ENCODE measurements at regions not wholly inside any gene's neighbourhood (a gene's known extent, or its start where the extent isn't known, plus 50 kb on each side); places are given as distances from the start of the nearest gene placed in this dataset.

- DNase-seq (ENCODE audit: low spot score): no peak
Measured at GRCh38 chr16:85162478-85163277, 50.4 kb upstream of the CIBAR2 start.

- no peak for DNase-seq (ENCODE audit: low spot score)
Measured at GRCh38 chr16:85163278-85164112, 51.2 kb upstream of the CIBAR2 start.

GRCh38 chr16:85164431-85164830, 52.2 kb upstream of the CIBAR2 start:
- no peak for DNase-seq (ENCODE audit: low spot score)

GRCh38 chr16:85164838-85165516, 52.7 kb upstream of the CIBAR2 start:
- no peak for DNase-seq (ENCODE audit: low spot score)

GRCh38 chr16:85165781-85166180, 53.5 kb upstream of the CIBAR2 start:
- DNase-seq (ENCODE audit: low spot score): no peak

GRCh38 chr16:85166281-85166680, 54.0 kb upstream of the CIBAR2 start:
- DNase-seq (ENCODE audit: low spot score): no peak

GRCh38 chr16:85166699-85167588, 54.7 kb upstream of the CIBAR2 start:
- DNase-seq (ENCODE audit: low spot score): no peak

- no peak for DNase-seq (ENCODE audit: low spot score)
Measured at GRCh38 chr16:85167589-85168537, 55.6 kb upstream of the CIBAR2 start.

- DNase-seq (ENCODE audit: low spot score): no peak
Measured at GRCh38 chr16:85168732-85169256, 56.5 kb upstream of the CIBAR2 start.

- no peak for DNase-seq (ENCODE audit: low spot score)
Measured at GRCh38 chr16:85169333-85170065, 57.2 kb upstream of the CIBAR2 start.

- DNase-seq (ENCODE audit: low spot score): no peak
Measured at GRCh38 chr16:85170066-85170491, 57.8 kb upstream of the CIBAR2 start.

- no peak for DNase-seq (ENCODE audit: low spot score)
Measured at GRCh38 chr16:85170590-85171003, 58.3 kb upstream of the CIBAR2 start.

GRCh38 chr16:85171004-85171758, 58.9 kb upstream of the CIBAR2 start:
- no peak for DNase-seq (ENCODE audit: low spot score)

GRCh38 chr16:85171759-85172454, 59.6 kb upstream of the CIBAR2 start:
- no peak for DNase-seq (ENCODE audit: low spot score)

GRCh38 chr16:85172455-85173145, 60.3 kb upstream of the CIBAR2 start:
- DNase-seq (ENCODE audit: low spot score): peak; percentile 69

- no peak for DNase-seq (ENCODE audit: low spot score)
Measured at GRCh38 chr16:85173146-85173980, 61.1 kb upstream of the CIBAR2 start.
